Astrocyte (in vitro differentiated cells and primary cell): ENCODE measurements at regions not wholly inside any gene's neighbourhood (a gene's known extent, or its start where the extent isn't known, plus 50 kb on each side); places are given as distances from the start of the nearest gene placed in this dataset.

Source experiments
- DNase-seq: peaks from one replicate; pipeline ENCODE4 v3.0.0-alpha.2; 2010; ENCODE audit warnings: low read depth
- FAIRE-seq: peaks from 2 replicates; lab custom pipeline; 2011; peaks lifted over from hg19 to GRCh38; lab: Jason Lieb, UNC
- H2AFZ ChIP-seq: 2 replicates; pipeline ENCODE4 v1.6.0; 2012; ENCODE audit warnings: low read depth, low read length, inconsistent platforms
- H3K27ac ChIP-seq: 2 replicates; pipeline ENCODE4 v1.5.1; 2011; ENCODE audit warnings: low read depth, low read length, inconsistent platforms
- H3K27me3 ChIP-seq: 2 replicates; pipeline ENCODE4 v1.6.0; 2011; ENCODE audit warnings: low read length, inconsistent platforms; ENCODE audit not compliant: insufficient read depth
- H3K36me3 ChIP-seq: 2 replicates; pipeline ENCODE4 v1.5.1; 2011; ENCODE audit warnings: low read length, inconsistent platforms; ENCODE audit not compliant: insufficient read depth
- H3K4me1 ChIP-seq: 2 replicates; pipeline ENCODE4 v1.5.1; 2011; ENCODE audit warnings: low read length, inconsistent platforms; ENCODE audit not compliant: insufficient read depth
- H3K4me2 ChIP-seq: 2 replicates; pipeline ENCODE4 v1.6.0; 2012; ENCODE audit warnings: low read length, inconsistent platforms
- H3K4me3 ChIP-seq: 2 replicates; pipeline ENCODE4 v1.5.1; 2011; ENCODE audit warnings: low read depth, mild to moderate bottlenecking, low read length, inconsistent platforms; ENCODE audit not compliant: insufficient read depth
- H3K79me2 ChIP-seq: 2 replicates; pipeline ENCODE4 v1.6.0; 2012; ENCODE audit warnings: mild to moderate bottlenecking, low read length, inconsistent platforms; ENCODE audit not compliant: insufficient read depth
- H3K9ac ChIP-seq: 2 replicates; pipeline ENCODE4 v1.6.0; 2012; ENCODE audit warnings: mild to moderate bottlenecking, low read length, inconsistent platforms
- H3K9me3 ChIP-seq: 2 replicates; pipeline ENCODE4 v1.5.1; 2012; ENCODE audit warnings: low read depth, mild to moderate bottlenecking, low read length, inconsistent platforms; ENCODE audit not compliant: insufficient read depth
- H4K20me1 ChIP-seq: 2 replicates; pipeline ENCODE4 v1.6.0; 2012; ENCODE audit warnings: low read length, inconsistent platforms; ENCODE audit not compliant: insufficient read depth
- H3K27ac Mint-ChIP-seq: one replicate; pipeline ENCODE4 v1.8.0; 2021; ENCODE audit warnings: mild to moderate bottlenecking, mixed read lengths; ENCODE audit not compliant: unreplicated experiment
- H3K27me3 Mint-ChIP-seq: one replicate; pipeline ENCODE4 v1.8.0; 2021; ENCODE audit warnings: low read depth, mixed read lengths; ENCODE audit not compliant: unreplicated experiment
- H3K36me3 Mint-ChIP-seq: one replicate; pipeline ENCODE4 v1.8.0; 2021; ENCODE audit warnings: low read depth, mixed read lengths; ENCODE audit not compliant: unreplicated experiment
- H3K4me1 Mint-ChIP-seq: one replicate; pipeline ENCODE4 v1.8.0; 2021; ENCODE audit warnings: low read depth, mixed read lengths; ENCODE audit not compliant: unreplicated experiment
- H3K4me3 Mint-ChIP-seq: one replicate; pipeline ENCODE4 v1.8.0; 2021; ENCODE audit warnings: mild to moderate bottlenecking, moderate library complexity, mixed read lengths; ENCODE audit not compliant: unreplicated experiment
- H3K9me3 Mint-ChIP-seq: one replicate; pipeline ENCODE4 v1.8.0; 2021; ENCODE audit warnings: mild to moderate bottlenecking, mixed read lengths; ENCODE audit not compliant: unreplicated experiment
- EZH2 ChIP-seq: IDR thresholded peaks from 2 replicates; pipeline ENCODE4 v1.6.1; 2012; ENCODE audit warnings: mild to moderate bottlenecking, low read length, inconsistent platforms; ENCODE audit not compliant: insufficient read depth
- TF ChIP-seq, protein P1 (sequence below): IDR thresholded peaks from 2 replicates; pipeline ENCODE4 v1.5.1; 2011; ENCODE audit warnings: low read depth, mild to moderate bottlenecking, inconsistent platforms, low read length, moderate library complexity; ENCODE audit not compliant: insufficient read depth

DNA sequence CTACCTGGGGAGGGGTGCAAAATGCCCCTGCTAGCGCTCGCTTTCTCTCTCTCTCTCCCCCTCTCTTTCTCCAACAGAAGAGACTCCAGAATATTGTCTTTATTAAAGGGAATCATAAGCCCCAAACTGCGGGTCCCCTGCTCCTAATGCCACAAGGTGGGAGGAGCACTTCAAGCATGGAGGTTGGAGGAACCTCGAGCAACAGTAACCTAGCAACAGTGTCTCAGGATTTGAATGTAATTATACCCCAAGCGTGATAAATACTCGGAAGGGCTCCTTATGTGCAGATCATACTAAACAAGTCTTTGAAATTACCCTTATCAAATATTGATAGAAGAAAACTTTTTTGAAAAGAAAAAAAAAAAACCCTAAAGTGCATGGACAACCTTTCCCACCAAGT, 582.2 kb upstream of the PPP2R3A start:
- no peak overlapping the region for H3K4me3 Mint-ChIP-seq
- no peak overlapping the region for H3K27ac Mint-ChIP-seq
- DNase-seq (no peak), FAIRE-seq (no peak)
- H3K9ac ChIP-seq: no peak overlapping the region
- H3K79me2 ChIP-seq: no peaks in the 10 kb centered on the region
- H4K20me1 ChIP-seq: no peaks in the 10 kb centered on the region
- no peak overlapping the region for H3K27ac ChIP-seq
- H3K4me2 ChIP-seq: no peak overlapping the region
- TF ChIP-seq, protein P1, sequence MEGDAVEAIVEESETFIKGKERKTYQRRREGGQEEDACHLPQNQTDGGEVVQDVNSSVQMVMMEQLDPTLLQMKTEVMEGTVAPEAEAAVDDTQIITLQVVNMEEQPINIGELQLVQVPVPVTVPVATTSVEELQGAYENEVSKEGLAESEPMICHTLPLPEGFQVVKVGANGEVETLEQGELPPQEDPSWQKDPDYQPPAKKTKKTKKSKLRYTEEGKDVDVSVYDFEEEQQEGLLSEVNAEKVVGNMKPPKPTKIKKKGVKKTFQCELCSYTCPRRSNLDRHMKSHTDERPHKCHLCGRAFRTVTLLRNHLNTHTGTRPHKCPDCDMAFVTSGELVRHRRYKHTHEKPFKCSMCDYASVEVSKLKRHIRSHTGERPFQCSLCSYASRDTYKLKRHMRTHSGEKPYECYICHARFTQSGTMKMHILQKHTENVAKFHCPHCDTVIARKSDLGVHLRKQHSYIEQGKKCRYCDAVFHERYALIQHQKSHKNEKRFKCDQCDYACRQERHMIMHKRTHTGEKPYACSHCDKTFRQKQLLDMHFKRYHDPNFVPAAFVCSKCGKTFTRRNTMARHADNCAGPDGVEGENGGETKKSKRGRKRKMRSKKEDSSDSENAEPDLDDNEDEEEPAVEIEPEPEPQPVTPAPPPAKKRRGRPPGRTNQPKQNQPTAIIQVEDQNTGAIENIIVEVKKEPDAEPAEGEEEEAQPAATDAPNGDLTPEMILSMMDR: no peak
- TF ChIP-seq EZH2: no peak
- no peaks in the 10 kb centered on the region for H3K4me1 Mint-ChIP-seq
- H3K27me3 Mint-ChIP-seq: peaks cover 12% of the 10 kb centered on the region
- peaks cover 3% of the 10 kb centered on the region for H3K9me3 ChIP-seq
- H3K27me3 ChIP-seq: no peaks in the 10 kb centered on the region
- no peaks in the 10 kb centered on the region for H3K36me3 Mint-ChIP-seq
- no peaks in the 10 kb centered on the region for H3K4me1 ChIP-seq
- H3K4me3 ChIP-seq: no peak overlapping the region
- H3K9me3 Mint-ChIP-seq: no peaks in the 10 kb centered on the region
- H2AFZ ChIP-seq: no peak overlapping the region
- H3K36me3 ChIP-seq: no peaks in the 10 kb centered on the region

DNA sequence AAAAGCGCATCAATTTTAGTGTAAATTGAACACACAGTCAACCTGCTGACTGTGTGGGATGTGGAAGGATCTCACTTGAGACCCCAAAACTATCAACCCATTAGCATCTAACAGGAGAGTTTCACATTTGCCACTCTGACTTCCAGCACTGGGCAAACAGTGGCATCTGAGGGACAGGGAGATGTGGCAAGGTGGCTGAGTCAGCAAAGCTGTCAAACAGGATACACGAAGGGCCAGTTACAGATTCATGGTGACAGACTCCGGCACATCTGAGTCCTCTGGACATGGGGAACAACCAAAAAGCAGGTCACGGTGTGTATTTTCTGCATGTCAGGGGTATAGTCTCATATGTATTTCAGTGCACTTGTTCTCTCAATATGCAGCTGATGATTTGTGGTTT, 573.4 kb upstream of the PPP2R3A start:
- H3K36me3 ChIP-seq: no peaks in the 10 kb centered on the region
- H3K79me2 ChIP-seq: no peaks in the 10 kb centered on the region
- FAIRE-seq (no peak), DNase-seq (no peak)
- Mint-ChIP-seq H3K27ac (peak overlapping the region; percentile 28), H3K4me1 (peaks cover 7% of the 10 kb centered on the region), H3K4me3 (no peak overlapping the region), H3K27me3 (peaks cover 8% of the 10 kb centered on the region), H3K9me3 (peaks cover 7% of the 10 kb centered on the region), H3K36me3 (no peaks in the 10 kb centered on the region)
- no peaks in the 10 kb centered on the region for H4K20me1 ChIP-seq
- H3K27me3 ChIP-seq: no peaks in the 10 kb centered on the region
- H2AFZ ChIP-seq: no peak overlapping the region
- no peak overlapping the region for H3K4me3 ChIP-seq
- H3K4me1 ChIP-seq: no peaks in the 10 kb centered on the region
- no peak overlapping the region for H3K9ac ChIP-seq
- TF ChIP-seq, protein P1: no peak
- no peak for TF ChIP-seq EZH2
- peaks cover 3% of the 10 kb centered on the region for H3K9me3 ChIP-seq
- no peak overlapping the region for H3K27ac ChIP-seq
- H3K4me2 ChIP-seq: no peak overlapping the region

DNA sequence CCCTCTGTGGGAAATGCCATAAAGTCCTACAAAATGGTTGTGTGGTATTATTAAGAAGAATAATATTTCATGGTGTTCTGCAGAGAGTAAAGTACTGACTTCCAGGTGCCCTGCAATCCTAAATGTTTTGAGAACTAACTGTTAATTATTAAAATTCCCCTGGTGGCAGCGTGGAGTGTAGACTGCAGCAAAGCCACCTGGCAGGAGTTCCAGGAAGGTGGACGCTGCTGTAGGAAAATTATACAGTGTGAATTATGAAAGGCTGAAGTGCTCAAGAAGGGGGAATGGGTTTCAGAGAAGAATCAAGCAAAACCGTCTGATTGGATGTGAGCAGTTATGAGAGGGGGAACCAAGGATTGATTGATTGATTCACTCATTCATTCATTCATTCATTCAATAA, 572.4 kb upstream of the PPP2R3A start:
- no peaks in the 10 kb centered on the region for H3K36me3 Mint-ChIP-seq
- Histone ChIP-seq H3K4me1 (no peaks in the 10 kb centered on the region), H3K27ac (no peak overlapping the region), H3K9me3 (peaks cover 3% of the 10 kb centered on the region), H3K79me2 (no peaks in the 10 kb centered on the region), H3K4me2 (no peak overlapping the region), H2AFZ (no peak overlapping the region), H4K20me1 (no peaks in the 10 kb centered on the region), H3K9ac (no peak overlapping the region), H3K4me3 (no peak overlapping the region), H3K27me3 (no peaks in the 10 kb centered on the region), H3K36me3 (no peaks in the 10 kb centered on the region)
- H3K27ac Mint-ChIP-seq: no peak overlapping the region
- DNase-seq: no peak
- no peak for FAIRE-seq
- peaks cover 8% of the 10 kb centered on the region for H3K27me3 Mint-ChIP-seq
- H3K9me3 Mint-ChIP-seq: peaks cover 9% of the 10 kb centered on the region
- TF ChIP-seq, protein P1: no peak
- TF ChIP-seq EZH2: no peak
- peaks cover 7% of the 10 kb centered on the region for H3K4me1 Mint-ChIP-seq
- H3K4me3 Mint-ChIP-seq: no peak overlapping the region
